ENCODE measurements at regions not wholly inside any gene's neighbourhood (a gene's known extent, or its start where the extent isn't known, plus 50 kb on each side); places are given as distances from the start of the nearest gene placed in this dataset.

DNA sequence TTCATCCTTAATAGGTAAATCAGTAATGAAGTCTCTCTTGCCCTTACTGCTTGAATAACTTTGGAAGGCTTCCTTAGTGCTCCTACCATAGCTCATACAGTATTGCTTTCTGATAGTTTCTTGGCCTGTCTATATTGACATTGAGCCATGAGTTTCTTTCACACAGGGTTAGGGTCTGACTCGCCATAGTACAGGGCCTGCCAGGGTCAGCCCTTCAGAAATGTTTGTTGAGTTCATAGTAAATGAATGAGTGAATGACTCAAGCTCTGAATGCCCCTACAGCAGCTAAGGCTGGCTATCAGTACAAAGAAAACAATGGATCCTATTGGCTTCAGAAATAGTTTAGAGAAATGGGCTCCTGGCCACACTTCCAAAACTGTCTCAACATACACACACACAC is 65.0 kb upstream of the LRATD1 start (continued):
- TF ChIP-seq REST (IDR thresholded peaks at IDR 0.05; ENCODE audit: unreplicated experiment) (no peak), NANOG (IDR thresholded peaks at IDR 0.05; ENCODE audit: borderline replicate concordance) (no peak), EZH2 (IDR thresholded peaks at IDR 0.05; ENCODE audit: low read depth, unreplicated experiment) (no peak), CTCF (conservative IDR thresholded peaks at IDR 0.05; ENCODE audit: low read depth in 2 of 2) (no peak), STAT1 (IDR thresholded peaks at IDR 0.05; ENCODE audit: unreplicated experiment) (no peak), ZNF331 (CRISPR knock-in tag; IDR thresholded peaks at IDR 0.05; ENCODE audit: low read depth) (no peak)
- TF ChIP-seq, protein P1, sequence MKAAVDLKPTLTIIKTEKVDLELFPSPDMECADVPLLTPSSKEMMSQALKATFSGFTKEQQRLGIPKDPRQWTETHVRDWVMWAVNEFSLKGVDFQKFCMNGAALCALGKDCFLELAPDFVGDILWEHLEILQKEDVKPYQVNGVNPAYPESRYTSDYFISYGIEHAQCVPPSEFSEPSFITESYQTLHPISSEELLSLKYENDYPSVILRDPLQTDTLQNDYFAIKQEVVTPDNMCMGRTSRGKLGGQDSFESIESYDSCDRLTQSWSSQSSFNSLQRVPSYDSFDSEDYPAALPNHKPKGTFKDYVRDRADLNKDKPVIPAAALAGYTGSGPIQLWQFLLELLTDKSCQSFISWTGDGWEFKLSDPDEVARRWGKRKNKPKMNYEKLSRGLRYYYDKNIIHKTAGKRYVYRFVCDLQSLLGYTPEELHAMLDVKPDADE (IDR thresholded peaks at IDR 0.05): no peak

GRCh38 chr2:14569294-14569693 is 63.2 kb upstream of the LRATD1 start:
- Histone ChIP-seq H3K4me1 (ENCODE audit: insufficient read depth) (no peaks in the 10 kb centered on the region), H3K9me2 (ENCODE audit: insufficient read depth) (peaks cover 4% of the 10 kb centered on the region; the same call in 1 of the 2 replicates), H3K27me3 (ENCODE audit: insufficient read depth) (no peaks in the 10 kb centered on the region), H3K4me2 (no peak overlapping the region), H3F3A (replicated peaks; ENCODE audit: low read depth) (no peaks in the 10 kb centered on the region), H3K4me3 (no peak overlapping the region), H4K20me1 (replicated peaks; ENCODE audit: insufficient read depth) (no peaks in the 10 kb centered on the region), H2AFZ (no peak overlapping the region), H3K36me3 (ENCODE audit: insufficient read depth) (no peaks in the 10 kb centered on the region), H3K27ac (ENCODE audit: low read depth) (no peak overlapping the region), H3K79me2 (replicated peaks; ENCODE audit: insufficient read depth) (no peaks in the 10 kb centered on the region)
- TF ChIP-seq CTCF (conservative IDR thresholded peaks at IDR 0.05; ENCODE audit: low read depth in 2 of 2): no peak
- no peak for TF ChIP-seq EZH2 (IDR thresholded peaks at IDR 0.05; ENCODE audit: low read depth, unreplicated experiment)
- TF ChIP-seq EZH2phosphoT487 (IDR thresholded peaks at IDR 0.05; ENCODE audit: unreplicated experiment): no peak
- no peaks in the 10 kb centered on the region for H3K27me3 Mint-ChIP-seq (ENCODE audit: insufficient read depth, low read depth, poor library complexity)
- H3K9me3 Mint-ChIP-seq: no peaks in the 10 kb centered on the region
- H3K27ac Mint-ChIP-seq: no peak overlapping the region
- no peaks in the 10 kb centered on the region for H3K36me3 Mint-ChIP-seq (ENCODE audit: low read depth)
- peaks cover 4% of the 10 kb centered on the region; the same call in 2 of the 3 replicates for H3K4me1 Mint-ChIP-seq
- DNase-seq (ENCODE audit: low spot score): no peak
- no peak overlapping the region for H3K4me3 Mint-ChIP-seq
- ATAC-seq: no peak
